ENCODE measurements at regions not wholly inside any gene's neighbourhood (a gene's known extent, or its start where the extent isn't known, plus 50 kb on each side); places are given as distances from the start of the nearest gene placed in this dataset.

DNA sequence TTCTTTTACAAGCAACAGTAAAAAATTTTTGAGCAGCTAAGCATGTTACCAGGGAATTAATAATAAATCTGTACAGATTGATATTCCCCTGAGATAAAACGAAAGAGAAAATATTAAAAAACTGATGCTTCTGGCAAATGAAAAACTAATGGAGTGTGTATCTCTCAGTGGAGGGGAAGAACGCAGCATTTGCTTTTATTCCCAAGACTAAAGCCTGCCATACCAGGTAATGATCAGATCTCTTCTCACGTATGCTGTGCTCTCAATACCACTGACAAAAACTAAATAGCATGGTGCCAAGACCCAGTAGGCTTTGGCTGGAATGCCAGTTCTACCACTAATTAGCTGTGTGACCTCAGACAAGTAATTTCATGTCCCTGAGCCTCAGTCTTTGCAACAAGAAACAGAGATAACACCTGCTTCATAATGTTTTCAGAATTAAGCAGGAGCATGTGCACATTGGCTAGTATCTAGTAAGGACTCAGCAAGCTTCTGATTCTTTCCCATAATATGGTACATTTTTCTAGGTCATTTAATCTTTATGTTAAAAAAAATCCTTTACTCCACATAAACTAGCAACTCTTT is 179.6 kb downstream of the CENPC start:
- TF ChIP-seq, protein P1, sequence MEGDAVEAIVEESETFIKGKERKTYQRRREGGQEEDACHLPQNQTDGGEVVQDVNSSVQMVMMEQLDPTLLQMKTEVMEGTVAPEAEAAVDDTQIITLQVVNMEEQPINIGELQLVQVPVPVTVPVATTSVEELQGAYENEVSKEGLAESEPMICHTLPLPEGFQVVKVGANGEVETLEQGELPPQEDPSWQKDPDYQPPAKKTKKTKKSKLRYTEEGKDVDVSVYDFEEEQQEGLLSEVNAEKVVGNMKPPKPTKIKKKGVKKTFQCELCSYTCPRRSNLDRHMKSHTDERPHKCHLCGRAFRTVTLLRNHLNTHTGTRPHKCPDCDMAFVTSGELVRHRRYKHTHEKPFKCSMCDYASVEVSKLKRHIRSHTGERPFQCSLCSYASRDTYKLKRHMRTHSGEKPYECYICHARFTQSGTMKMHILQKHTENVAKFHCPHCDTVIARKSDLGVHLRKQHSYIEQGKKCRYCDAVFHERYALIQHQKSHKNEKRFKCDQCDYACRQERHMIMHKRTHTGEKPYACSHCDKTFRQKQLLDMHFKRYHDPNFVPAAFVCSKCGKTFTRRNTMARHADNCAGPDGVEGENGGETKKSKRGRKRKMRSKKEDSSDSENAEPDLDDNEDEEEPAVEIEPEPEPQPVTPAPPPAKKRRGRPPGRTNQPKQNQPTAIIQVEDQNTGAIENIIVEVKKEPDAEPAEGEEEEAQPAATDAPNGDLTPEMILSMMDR (conservative IDR thresholded peaks at IDR 0.05; ENCODE audit: low read depth, low read length) = no peak
- no peak overlapping the region for H3K4me3 ChIP-seq (ENCODE audit: low read length)
- DNase-seq (ENCODE audit: low read depth) = no peak

DNA sequence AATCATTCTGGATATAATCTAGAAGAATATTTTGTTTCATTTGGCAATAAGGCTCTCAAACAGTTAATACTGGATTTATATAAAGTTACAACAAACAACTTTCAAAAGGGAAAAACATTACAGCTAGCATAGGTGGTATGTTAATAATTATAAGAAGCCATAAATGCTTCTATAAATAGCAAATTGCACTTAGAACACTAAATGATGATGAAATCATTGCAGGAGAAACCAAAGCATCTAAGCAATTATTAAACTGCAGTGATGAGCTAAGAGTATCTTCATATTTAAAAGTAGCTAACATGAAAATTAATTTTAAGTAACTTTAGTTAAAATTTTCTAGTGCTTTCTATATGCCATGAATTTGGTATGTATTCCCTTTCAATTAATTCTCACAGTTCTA is 189.5 kb downstream of the CENPC start:
- TF ChIP-seq, protein P1 (conservative IDR thresholded peaks at IDR 0.05; ENCODE audit: low read depth, low read length) = no peak
- no peak overlapping the region for H3K4me3 ChIP-seq (ENCODE audit: low read length)
- DNase-seq (ENCODE audit: low read depth) = no peak

DNA sequence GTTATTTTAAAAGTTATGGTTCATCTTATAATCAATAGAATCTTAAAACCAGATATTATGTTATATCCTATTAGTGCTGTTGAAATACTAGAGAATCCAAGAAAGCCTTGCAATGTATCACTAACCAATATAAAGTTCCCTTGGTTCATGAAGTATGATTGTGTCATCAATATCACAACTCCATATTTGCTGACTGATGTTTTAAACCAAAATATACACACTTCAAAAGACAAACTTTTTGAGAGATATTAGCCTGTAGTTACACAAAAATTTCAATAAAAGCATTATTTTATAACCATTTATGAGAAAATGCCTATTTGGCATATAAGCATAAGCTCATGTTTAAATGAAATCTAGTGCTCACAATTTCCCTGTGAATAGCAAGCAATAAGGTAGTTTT is 198.6 kb downstream of the CENPC start:
- TF ChIP-seq, protein P1 (conservative IDR thresholded peaks at IDR 0.05; ENCODE audit: low read depth, low read length) = no peak
- no peak for DNase-seq (ENCODE audit: low read depth)
- H3K4me3 ChIP-seq (ENCODE audit: low read length) = no peak overlapping the region

DNA sequence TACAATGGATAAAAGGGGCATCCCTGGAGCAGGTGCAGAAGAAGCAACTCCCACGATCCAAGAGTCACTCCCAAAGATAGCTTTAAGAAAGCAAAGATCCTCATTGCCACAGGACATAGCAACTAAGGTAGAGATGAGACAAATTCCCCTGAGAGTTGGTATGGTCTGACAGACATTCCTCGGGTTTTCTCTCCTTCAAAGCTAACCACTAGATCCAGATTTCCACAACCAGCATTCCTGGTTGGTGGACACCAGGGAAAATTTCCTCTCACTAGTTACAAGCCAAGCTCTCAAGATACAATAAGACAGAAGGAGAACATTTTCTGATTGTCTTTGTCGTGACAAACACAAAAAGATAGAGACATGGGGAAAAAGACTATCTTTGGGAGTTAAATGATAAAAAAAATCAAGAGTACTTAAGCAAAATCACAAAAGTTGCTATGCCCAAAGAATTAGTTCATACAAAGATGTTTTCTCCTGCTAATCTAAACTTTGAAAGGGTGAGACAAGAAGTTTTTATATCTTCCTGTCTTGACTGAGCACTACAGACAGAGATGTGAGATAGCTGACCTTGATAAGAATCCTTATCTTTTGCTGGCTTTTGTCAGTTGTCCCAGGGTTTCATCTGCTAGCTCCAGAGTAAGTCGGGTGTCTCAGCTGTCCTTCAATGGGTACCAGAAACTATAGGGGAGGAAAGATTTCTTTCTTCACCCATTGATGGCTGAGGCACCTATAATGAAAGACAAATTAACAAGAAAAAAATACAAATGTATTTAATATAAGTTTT is 200.5 kb downstream of the CENPC start:
- no peak for DNase-seq (ENCODE audit: low read depth)
- TF ChIP-seq, protein P1 (conservative IDR thresholded peaks at IDR 0.05; ENCODE audit: low read depth, low read length) = no peak
- H3K4me3 ChIP-seq (ENCODE audit: low read length) = no peak overlapping the region

DNA sequence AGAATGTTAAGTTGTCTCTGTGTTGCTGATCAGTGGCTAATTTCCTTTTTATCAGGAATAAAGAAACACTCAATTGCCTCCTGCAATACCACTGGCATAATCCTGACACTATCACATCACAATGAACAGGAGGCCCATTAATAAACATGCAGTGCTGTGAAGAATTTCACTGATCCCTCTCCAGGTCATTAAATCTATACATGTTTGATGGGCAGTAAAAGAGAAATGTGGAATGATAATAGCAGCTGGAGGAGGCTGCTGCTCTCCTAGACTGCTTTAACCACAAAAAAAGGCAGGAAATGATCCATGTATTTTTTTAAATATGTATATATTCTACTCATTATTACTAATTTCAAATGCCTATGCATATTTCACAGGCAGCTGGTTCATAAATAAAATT is 202.1 kb downstream of the CENPC start:
- H3K4me3 ChIP-seq (ENCODE audit: low read length) = no peak overlapping the region
- TF ChIP-seq, protein P1 (conservative IDR thresholded peaks at IDR 0.05; ENCODE audit: low read depth, low read length) = no peak
- no peak for DNase-seq (ENCODE audit: low read depth)

DNA sequence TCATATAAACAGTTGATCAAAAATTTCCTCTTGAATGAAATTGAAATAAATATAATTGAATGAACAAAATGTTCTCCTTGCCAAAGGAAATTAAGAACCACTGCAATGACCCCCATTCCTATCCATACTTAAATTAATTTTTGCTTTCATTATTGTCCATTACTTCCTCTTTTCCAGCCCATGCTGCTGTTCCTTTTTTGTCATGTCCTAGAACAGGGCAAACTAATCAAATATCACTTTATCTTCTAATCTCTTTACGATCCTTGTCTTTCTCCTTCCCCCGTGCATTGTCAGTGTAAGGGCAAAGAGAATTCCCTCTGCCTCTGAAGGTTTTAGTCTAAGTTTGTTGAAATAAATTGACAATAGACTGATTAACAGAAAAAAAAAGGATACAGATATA is 203.0 kb downstream of the CENPC start:
- no peak for DNase-seq (ENCODE audit: low read depth)
- TF ChIP-seq, protein P1 (conservative IDR thresholded peaks at IDR 0.05; ENCODE audit: low read depth, low read length) = no peak
- no peak overlapping the region for H3K4me3 ChIP-seq (ENCODE audit: low read length)

DNA sequence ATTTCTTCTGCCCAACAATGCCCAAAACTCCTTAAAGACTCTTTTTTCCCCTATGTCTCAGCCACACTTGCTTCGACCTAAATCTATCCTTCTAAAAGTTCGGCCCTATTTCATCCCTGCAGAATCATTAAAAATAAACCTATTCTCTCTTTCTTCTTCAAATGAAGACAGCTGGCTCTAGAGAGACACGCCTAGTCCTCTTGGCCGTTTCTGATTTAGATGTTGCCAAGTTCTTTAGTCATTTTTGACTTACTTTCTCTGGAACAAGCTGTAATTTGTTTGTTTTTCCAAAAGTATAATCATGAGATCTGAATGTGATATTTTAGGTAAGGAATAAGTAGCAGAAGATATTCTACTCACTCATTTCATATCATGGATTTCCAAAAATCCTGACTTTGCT is 211.6 kb downstream of the CENPC start:
- no peak overlapping the region for H3K4me3 ChIP-seq (ENCODE audit: low read length)
- no peak for DNase-seq (ENCODE audit: low read depth)
- TF ChIP-seq, protein P1 (conservative IDR thresholded peaks at IDR 0.05; ENCODE audit: low read depth, low read length) = no peak

Data from retinal pigment epithelial cell (primary cell).